GM12865 (cell line): ENCODE measurements at regions not wholly inside any gene's neighbourhood (a gene's known extent, or its start where the extent isn't known, plus 50 kb on each side); places are given as distances from the start of the nearest gene placed in this dataset.
A peak's percentile ranks its signal among the peaks of the same experiment; 100 is the strongest.
"Not testable (repeated sequence)": the region's sequence is repeated elsewhere in the genome, so short reads cannot be mapped to it uniquely, and the experiment has no call there.

Experiments
- DNase-seq: peaks from one replicate; pipeline ENCODE4 v3.0.0; 2010; ENCODE audit warnings: low read depth
- H3K4me3 ChIP-seq: 2 replicates; pipeline ENCODE4 v1.5.1; 2011; ENCODE audit warnings: mild to moderate bottlenecking, low read depth, low read length, control low read depth
- CTCF ChIP-seq: IDR thresholded peaks from 2 replicates; pipeline ENCODE4 v1.5.1; 2011; ENCODE audit warnings: low read length, control low read depth, low read depth, inconsistent platforms; ENCODE audit not compliant: insufficient read depth; ENCODE audit errors: missing control alignments

GRCh38 chr13:50422181-50423148 lies 407.2 kb downstream of the KCNRG start:
- no peak overlapping the region for H3K4me3 ChIP-seq
- DNase-seq: no peak
- no peak for TF ChIP-seq CTCF

GRCh38 chr13:50424993-50425392 lies 409.7 kb downstream of the KCNRG start:
- DNase-seq: no peak
- no peak overlapping the region for H3K4me3 ChIP-seq
- TF ChIP-seq CTCF: no peak

- DNase-seq: peak; percentile 3
- TF ChIP-seq CTCF: no peak
- H3K4me3 ChIP-seq: no peak overlapping the region
These were observed 410.5 kb downstream of the KCNRG start for GRCh38 chr13:50425772-50426171.

GRCh38 chr13:50426927-50427326 lies 411.7 kb downstream of the KCNRG start:
- DNase-seq: no peak
- TF ChIP-seq CTCF: no peak

GRCh38 chr13:50427511-50427910 lies 412.3 kb downstream of the KCNRG start:
- H3K4me3 ChIP-seq, DNase-seq: not testable (repeated sequence)

More at GRCh38 chr13:50426927-50427326, 411.7 kb downstream of the KCNRG start:
- no peak overlapping the region for H3K4me3 ChIP-seq

GRCh38 chr13:50428183-50428877 lies 413.1 kb downstream of the KCNRG start:
- TF ChIP-seq CTCF: no peak
- H3K4me3 ChIP-seq: no peak overlapping the region
- DNase-seq: no peak

- H3K4me3 ChIP-seq: no peak overlapping the region
- no peak for TF ChIP-seq CTCF
- no peak for DNase-seq
These were observed 408.5 kb downstream of the DLEU7 start for GRCh38 chr13:50435011-50435410.
